Activated B cell treated with CpG ODN at 0.5 μM for 24 hours (primary cell): ENCODE measurements at regions not wholly inside any gene's neighbourhood (a gene's known extent, or its start where the extent isn't known, plus 50 kb on each side); places are given as distances from the start of the nearest gene placed in this dataset.
"Not testable (repeated sequence)": the region's sequence is repeated elsewhere in the genome, so short reads cannot be mapped to it uniquely, and the experiment has no call there.

Experiments used
- ATAC-seq: fragments of 200-7000 bp; cut with Tn5 transposase; one replicate; pipeline ENCODE4 v1.10.0; 2021; ENCODE audit warnings: low read depth, mild to moderate bottlenecking, moderate library complexity
- CTCF ChIA-PET: fragments of 350-600 bp; sonication (Branson Sonifier 250); formaldehyde crosslinking; loops from one replicate; lab custom pipeline; 2021; ENCODE audit warnings: antibody characterized with exemption; lab: Charles Lee
- POLR2A ChIA-PET: fragments of 350-600 bp; sonication (Branson Sonifier 250); formaldehyde crosslinking; loops from one replicate; lab custom pipeline; 2021; ENCODE audit warnings: antibody characterized with exemption; lab: Charles Lee
- DNase-seq: peaks from one replicate; pipeline ENCODE4 v3.0.0; 2022
- H3K27ac Mint-ChIP-seq: one replicate; pipeline ENCODE4 v1.8.0; 2020; ENCODE audit warnings: mixed read lengths
- H3K27me3 Mint-ChIP-seq: one replicate; pipeline ENCODE4 v1.8.0; 2021; ENCODE audit warnings: mixed read lengths
- H3K36me3 Mint-ChIP-seq: one replicate; pipeline ENCODE4 v1.8.0; 2021; ENCODE audit warnings: low read depth, mixed read lengths
- H3K4me1 Mint-ChIP-seq: one replicate; pipeline ENCODE4 v1.8.0; 2021; ENCODE audit warnings: mixed read lengths
- H3K4me3 Mint-ChIP-seq: one replicate; pipeline ENCODE4 v1.8.0; 2020; ENCODE audit warnings: mild to moderate bottlenecking, mixed read lengths
- H3K9me3 Mint-ChIP-seq: one replicate; pipeline ENCODE4 v1.8.0; 2020; ENCODE audit warnings: mixed read lengths
- intact Hi-C: fragments of 100-400 bp; cut with micrococcal nuclease; formaldehyde crosslinking; loops from one replicate; pipeline ENCODE4 v1.15.1; 2024
- TF ChIP-seq, protein P1 (sequence below): fragments of 200-600 bp; IDR thresholded peaks from one replicate; pipeline ENCODE4 v1.8.0; 2022; ENCODE audit warnings: antibody characterized with exemption, mild to moderate bottlenecking

DNA sequence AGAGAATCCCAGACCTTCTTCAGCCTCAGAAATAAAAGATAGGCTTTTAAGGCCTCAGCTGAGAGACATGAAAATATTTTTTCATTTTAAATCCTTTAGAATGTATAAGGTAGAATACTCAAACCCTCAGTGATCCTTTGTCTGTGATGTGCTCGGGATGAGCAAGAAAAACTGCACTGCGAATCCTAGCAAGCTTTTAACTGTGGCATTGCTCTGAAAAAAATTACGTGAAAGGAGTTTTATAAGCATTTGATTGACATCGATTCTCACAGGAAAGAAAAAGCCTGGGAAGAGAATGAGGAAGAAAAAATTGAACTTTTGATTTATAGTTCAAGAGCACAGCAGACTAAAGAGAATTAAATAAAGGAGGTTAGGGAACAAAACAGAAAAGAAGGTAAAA, 120.0 kb downstream of the TMEM168 start:
- Mint-ChIP-seq H3K27me3 (peaks cover 13% of the 10 kb centered on the region), H3K36me3 (no peaks in the 10 kb centered on the region), H3K9me3 (no peaks in the 10 kb centered on the region), H3K27ac (no peak overlapping the region), H3K4me1 (no peaks in the 10 kb centered on the region), H3K4me3 (no peak overlapping the region)
- POLR2A ChIA-PET: no interaction called here
- DNase-seq: no peak
- intact Hi-C loops: no loop called here
- ATAC-seq: no peak
- CTCF ChIA-PET: no interaction called here
- TF ChIP-seq, protein P1, sequence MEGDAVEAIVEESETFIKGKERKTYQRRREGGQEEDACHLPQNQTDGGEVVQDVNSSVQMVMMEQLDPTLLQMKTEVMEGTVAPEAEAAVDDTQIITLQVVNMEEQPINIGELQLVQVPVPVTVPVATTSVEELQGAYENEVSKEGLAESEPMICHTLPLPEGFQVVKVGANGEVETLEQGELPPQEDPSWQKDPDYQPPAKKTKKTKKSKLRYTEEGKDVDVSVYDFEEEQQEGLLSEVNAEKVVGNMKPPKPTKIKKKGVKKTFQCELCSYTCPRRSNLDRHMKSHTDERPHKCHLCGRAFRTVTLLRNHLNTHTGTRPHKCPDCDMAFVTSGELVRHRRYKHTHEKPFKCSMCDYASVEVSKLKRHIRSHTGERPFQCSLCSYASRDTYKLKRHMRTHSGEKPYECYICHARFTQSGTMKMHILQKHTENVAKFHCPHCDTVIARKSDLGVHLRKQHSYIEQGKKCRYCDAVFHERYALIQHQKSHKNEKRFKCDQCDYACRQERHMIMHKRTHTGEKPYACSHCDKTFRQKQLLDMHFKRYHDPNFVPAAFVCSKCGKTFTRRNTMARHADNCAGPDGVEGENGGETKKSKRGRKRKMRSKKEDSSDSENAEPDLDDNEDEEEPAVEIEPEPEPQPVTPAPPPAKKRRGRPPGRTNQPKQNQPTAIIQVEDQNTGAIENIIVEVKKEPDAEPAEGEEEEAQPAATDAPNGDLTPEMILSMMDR: no peak

DNA sequence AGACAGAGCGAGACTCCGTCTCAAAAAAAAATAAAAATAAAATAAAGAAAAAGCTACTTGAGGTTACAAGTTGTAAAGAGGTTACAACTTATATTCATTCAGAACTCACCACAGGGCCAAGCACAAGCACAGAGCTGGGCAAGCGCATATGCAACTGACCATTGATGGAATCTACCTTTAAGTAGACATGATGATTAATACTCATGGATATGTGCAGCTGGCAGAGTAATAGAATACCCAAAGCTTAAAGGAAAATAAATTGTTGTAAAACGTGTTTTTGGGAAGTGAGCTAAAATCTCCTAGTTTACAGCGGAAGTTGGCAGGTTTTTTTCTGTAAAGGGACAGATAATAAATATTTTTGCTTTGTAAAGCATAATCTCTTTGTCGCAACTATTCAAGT, 111.6 kb downstream of the TMEM168 start:
- Mint-ChIP-seq H3K4me3 (no peak overlapping the region), H3K4me1 (no peaks in the 10 kb centered on the region), H3K27ac (no peak overlapping the region), H3K27me3 (peaks cover 4% of the 10 kb centered on the region), H3K9me3 (no peaks in the 10 kb centered on the region), H3K36me3 (no peaks in the 10 kb centered on the region)
- DNase-seq: no peak
- POLR2A ChIA-PET: no interaction called here
- CTCF ChIA-PET: no interaction called here
- intact Hi-C loops: no loop called here
- no peak for ATAC-seq
- TF ChIP-seq, protein P1: no peak

DNA sequence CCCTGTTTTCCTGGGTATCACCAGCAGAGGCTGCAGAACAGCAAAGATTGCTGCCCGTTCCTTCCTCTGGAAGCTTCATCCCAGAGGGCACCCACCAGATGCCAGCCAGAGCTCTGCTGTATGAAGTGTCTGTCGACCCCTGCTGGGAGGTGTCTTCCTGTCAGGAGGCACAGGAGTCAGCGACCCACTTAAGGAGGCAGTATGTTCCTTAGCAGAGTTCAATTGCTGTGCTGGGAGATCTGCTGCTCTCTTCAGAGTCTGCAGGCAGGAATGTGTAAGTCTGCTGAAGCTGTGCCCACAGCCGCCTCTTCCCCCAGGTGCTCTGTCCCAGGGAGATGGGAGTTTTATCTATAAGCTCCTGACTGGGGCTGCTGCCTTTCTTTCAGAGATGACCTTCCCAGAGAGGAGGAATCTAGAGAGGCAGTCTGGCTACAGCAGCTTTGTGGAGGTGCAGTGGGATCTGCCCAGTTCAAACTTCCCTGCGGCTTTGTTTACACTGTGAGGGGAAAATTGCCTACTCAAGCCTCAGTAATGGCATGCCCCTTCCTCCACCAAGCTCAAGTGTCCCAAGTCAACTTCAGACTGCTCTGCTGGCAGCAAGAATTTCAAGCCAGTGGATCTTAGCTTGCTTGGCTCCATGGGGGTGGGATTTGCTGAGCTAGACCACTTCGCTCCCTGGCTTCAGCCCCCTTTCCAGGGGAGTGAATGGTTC, 100.6 kb downstream of the TMEM168 start:
- H3K27ac Mint-ChIP-seq, ATAC-seq, DNase-seq, intact Hi-C loops, H3K4me1 Mint-ChIP-seq, H3K4me3 Mint-ChIP-seq, POLR2A ChIA-PET, CTCF ChIA-PET, H3K9me3 Mint-ChIP-seq, H3K36me3 Mint-ChIP-seq, H3K27me3 Mint-ChIP-seq: not testable (repeated sequence)

DNA sequence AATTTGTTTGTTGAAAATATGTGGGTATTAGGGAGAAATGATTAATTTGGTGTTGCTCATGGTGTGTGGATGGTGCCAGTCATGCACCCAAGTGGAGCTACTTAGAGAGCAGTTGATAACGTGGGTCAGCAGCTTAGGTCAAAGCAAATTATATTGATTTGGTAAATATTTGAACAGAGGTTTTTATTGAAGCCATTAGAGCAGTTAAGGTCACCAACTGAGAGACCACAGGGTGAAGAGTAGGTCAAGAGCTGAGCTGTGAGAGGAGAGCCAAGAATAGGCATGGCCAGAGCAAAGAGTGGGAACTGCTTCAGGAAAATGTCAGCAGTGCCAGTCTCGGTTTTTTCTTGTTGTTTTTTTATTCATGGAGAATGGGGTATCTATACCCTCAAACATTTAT, 97.9 kb downstream of the TMEM168 start:
- DNase-seq (no peak), ATAC-seq (no peak)
- Mint-ChIP-seq H3K4me3 (no peak overlapping the region), H3K4me1 (no peaks in the 10 kb centered on the region), H3K36me3 (no peaks in the 10 kb centered on the region), H3K27ac (no peak overlapping the region), H3K27me3 (peaks cover 6% of the 10 kb centered on the region), H3K9me3 (peaks cover 8% of the 10 kb centered on the region)
- intact Hi-C loops: no loop called here
- TF ChIP-seq, protein P1: no peak
- ChIA-PET CTCF (no interaction called here), POLR2A (no interaction called here)

DNA sequence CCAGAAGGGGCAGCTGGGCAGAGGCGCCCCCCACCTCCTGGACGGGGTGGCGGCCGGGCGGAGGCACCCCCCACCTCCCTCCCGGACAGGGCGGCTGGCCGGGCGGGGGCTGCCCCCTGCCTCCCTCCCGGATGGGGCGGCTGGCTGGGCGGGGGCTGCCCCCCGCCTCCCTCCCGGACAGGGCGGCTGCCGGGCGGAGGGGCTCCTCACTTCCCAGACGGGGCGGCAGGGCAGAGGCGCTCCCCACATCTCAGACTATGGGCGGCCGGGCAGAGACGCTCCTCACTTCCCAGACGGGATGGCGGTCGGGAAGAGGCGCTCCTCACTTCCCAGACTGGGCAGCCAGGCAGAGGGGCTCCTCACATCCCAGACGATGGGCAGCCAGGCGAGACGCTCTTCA, 93.0 kb downstream of the TMEM168 start:
- H3K9me3 Mint-ChIP-seq, H3K27ac Mint-ChIP-seq, H3K36me3 Mint-ChIP-seq, H3K4me1 Mint-ChIP-seq, ATAC-seq, POLR2A ChIA-PET, CTCF ChIA-PET, DNase-seq, intact Hi-C loops, H3K4me3 Mint-ChIP-seq: not testable (repeated sequence)
- peaks cover 13% of the 10 kb centered on the region for H3K27me3 Mint-ChIP-seq

DNA sequence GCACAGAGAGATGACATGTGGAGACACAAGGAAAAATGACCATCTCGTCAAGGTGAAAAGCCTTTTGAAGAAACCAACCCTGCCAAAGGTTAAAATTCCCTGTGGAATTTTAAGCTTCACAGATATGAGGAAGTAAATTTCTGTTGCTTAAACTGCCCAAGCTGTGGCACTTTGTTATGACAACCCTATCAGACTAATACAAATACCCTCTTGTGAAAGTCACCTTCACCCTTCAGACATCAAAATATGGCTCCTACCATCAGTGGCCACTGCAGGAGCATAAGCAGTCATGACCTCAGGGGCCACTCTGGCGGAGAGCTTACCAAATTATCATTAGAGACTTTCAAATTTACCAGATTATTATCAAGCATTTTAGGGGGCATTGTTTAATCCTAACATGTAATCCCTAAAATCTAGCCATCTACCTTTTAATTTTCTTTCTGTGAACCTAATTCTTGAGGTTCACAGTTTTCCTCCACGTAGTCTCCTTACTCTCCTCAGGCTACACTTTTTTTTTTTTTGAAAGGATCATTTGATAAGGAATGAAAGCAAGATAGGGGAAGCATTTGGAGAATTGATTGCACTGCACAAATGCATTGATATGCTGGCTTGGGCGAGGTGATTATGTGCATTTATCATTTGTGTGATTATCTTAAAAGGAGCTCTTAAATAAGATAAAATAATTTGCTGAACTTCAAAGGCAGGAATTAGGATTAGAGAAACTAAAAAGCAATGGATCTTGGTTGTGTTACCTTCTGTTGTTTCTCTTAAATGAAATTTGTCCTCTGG, 90.3 kb downstream of the TMEM168 start:
- peaks cover 7% of the 10 kb centered on the region for H3K27me3 Mint-ChIP-seq
- ChIA-PET POLR2A (no interaction called here), CTCF (no interaction called here)
- H3K27ac Mint-ChIP-seq: no peak overlapping the region
- TF ChIP-seq, protein P1: no peak
- no peak overlapping the region for H3K4me3 Mint-ChIP-seq
- no peak for DNase-seq
- H3K9me3 Mint-ChIP-seq: no peaks in the 10 kb centered on the region
- intact Hi-C loops: no loop called here
- ATAC-seq: no peak
- H3K4me1 Mint-ChIP-seq: no peaks in the 10 kb centered on the region
- H3K36me3 Mint-ChIP-seq: no peaks in the 10 kb centered on the region
